ENCODE measurements at regions not wholly inside any gene's neighbourhood (a gene's known extent, or its start where the extent isn't known, plus 50 kb on each side); places are given as distances from the start of the nearest gene placed in this dataset.

DNA sequence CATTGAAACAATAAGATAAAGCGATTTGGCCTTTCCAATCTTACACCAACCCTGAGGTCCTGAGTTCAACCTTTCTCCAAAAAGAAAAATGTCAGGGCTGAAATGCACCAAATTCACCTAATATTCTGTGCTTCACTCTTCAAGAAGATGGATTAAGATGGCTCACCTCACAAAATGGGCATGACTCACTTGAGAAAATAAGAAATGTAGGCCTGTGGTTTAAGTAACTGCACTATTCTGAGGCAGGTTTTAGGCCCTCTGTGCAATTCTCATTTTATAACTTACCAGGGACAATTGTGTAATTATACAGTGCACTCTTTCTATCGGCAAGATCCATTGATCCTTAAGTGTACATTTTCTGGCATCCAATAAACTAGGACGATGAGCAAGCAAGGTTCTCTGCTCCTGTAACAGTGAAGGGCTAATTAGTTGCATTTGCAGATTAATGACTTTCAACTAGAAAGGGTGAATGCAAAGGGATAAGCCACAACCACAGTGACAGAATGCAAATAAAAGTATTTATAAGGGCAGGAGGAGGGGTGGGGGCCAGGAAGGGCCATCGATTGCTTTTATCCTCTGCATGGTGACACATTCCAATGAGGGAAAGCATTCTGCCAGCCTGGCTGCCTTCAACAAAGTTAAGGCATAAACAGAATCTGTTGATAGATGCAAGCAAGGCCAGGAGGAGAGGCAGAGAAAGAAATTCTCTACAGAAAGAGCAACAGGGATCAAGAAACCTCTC lies 214.5 kb downstream of the CAAP1 start:
- TF ChIP-seq TAF1 (IDR thresholded peaks at IDR 0.05; ENCODE audit: low read depth) (no peak), EP300 (IDR thresholded peaks at IDR 0.05; ENCODE audit: borderline replicate concordance) (no peak), ZBTB7A (IDR thresholded peaks at IDR 0.05; ENCODE audit: low read depth) (no peak), YY1 (IDR thresholded peaks at IDR 0.05; ENCODE audit: low read depth) (no peak), NFIC (IDR thresholded peaks at IDR 0.05) (no peak), RAD21 (IDR thresholded peaks at IDR 0.05; ENCODE audit: low read depth) (no peak), FOXM1 (IDR thresholded peaks at IDR 0.05; ENCODE audit: borderline replicate concordance, low read depth) (no peak), TCF12 (IDR thresholded peaks at IDR 0.05; ENCODE audit: low read depth) (no peak), CREB1 (IDR thresholded peaks at IDR 0.05; ENCODE audit: low read depth) (no peak)
- TF ChIP-seq, protein P1, sequence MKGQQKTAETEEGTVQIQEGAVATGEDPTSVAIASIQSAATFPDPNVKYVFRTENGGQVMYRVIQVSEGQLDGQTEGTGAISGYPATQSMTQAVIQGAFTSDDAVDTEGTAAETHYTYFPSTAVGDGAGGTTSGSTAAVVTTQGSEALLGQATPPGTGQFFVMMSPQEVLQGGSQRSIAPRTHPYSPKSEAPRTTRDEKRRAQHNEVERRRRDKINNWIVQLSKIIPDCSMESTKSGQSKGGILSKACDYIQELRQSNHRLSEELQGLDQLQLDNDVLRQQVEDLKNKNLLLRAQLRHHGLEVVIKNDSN (IDR thresholded peaks at IDR 0.05): no peak
- TF ChIP-seq, protein P2, sequence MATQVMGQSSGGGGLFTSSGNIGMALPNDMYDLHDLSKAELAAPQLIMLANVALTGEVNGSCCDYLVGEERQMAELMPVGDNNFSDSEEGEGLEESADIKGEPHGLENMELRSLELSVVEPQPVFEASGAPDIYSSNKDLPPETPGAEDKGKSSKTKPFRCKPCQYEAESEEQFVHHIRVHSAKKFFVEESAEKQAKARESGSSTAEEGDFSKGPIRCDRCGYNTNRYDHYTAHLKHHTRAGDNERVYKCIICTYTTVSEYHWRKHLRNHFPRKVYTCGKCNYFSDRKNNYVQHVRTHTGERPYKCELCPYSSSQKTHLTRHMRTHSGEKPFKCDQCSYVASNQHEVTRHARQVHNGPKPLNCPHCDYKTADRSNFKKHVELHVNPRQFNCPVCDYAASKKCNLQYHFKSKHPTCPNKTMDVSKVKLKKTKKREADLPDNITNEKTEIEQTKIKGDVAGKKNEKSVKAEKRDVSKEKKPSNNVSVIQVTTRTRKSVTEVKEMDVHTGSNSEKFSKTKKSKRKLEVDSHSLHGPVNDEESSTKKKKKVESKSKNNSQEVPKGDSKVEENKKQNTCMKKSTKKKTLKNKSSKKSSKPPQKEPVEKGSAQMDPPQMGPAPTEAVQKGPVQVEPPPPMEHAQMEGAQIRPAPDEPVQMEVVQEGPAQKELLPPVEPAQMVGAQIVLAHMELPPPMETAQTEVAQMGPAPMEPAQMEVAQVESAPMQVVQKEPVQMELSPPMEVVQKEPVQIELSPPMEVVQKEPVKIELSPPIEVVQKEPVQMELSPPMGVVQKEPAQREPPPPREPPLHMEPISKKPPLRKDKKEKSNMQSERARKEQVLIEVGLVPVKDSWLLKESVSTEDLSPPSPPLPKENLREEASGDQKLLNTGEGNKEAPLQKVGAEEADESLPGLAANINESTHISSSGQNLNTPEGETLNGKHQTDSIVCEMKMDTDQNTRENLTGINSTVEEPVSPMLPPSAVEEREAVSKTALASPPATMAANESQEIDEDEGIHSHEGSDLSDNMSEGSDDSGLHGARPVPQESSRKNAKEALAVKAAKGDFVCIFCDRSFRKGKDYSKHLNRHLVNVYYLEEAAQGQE (IDR thresholded peaks at IDR 0.05; ENCODE audit: low read depth): no peak
- TF ChIP-seq, protein P3, sequence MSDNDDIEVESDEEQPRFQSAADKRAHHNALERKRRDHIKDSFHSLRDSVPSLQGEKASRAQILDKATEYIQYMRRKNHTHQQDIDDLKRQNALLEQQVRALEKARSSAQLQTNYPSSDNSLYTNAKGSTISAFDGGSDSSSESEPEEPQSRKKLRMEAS (IDR thresholded peaks at IDR 0.05): no peak

All from Ishikawa (cell line).